Type B pancreatic cell (in vitro differentiated cells): ENCODE measurements at regions not wholly inside any gene's neighbourhood (a gene's known extent, or its start where the extent isn't known, plus 50 kb on each side); places are given as distances from the start of the nearest gene placed in this dataset.

ENCODE experiments used
- DNase-seq: peaks from one replicate; pipeline ENCODE4 v3.0.0; 2021; ENCODE audit warnings: mixed read lengths; ENCODE audit not compliant: unreplicated experiment; ENCODE audit errors: extremely low spot score
- H3K27ac Mint-ChIP-seq: 2 replicates; pipeline ENCODE4 v1.8.0; 2021; ENCODE audit warnings: mild to moderate bottlenecking, mixed read lengths
- H3K27me3 Mint-ChIP-seq: 2 replicates; pipeline ENCODE4 v1.8.0; 2021; ENCODE audit warnings: mixed read lengths
- H3K36me3 Mint-ChIP-seq: 2 replicates; pipeline ENCODE4 v1.8.0; 2021; ENCODE audit warnings: mixed read lengths
- H3K4me1 Mint-ChIP-seq: one replicate; pipeline ENCODE4 v1.8.0; 2021; ENCODE audit warnings: mixed read lengths; ENCODE audit not compliant: unreplicated experiment
- H3K4me3 Mint-ChIP-seq: 2 replicates; pipeline ENCODE4 v1.8.0; 2021; ENCODE audit warnings: mild to moderate bottlenecking, mixed read lengths
- H3K9me3 Mint-ChIP-seq: 2 replicates; pipeline ENCODE4 v1.8.0; 2021; ENCODE audit warnings: mixed read lengths
- TF ChIP-seq, protein P1 (sequence below): fragments of 200-600 bp; sonication (generic); conservative IDR thresholded peaks from 2 replicates; pipeline ENCODE4 v1.5.0; 2021; ENCODE audit warnings: antibody characterized with exemption, mild to moderate bottlenecking

DNA sequence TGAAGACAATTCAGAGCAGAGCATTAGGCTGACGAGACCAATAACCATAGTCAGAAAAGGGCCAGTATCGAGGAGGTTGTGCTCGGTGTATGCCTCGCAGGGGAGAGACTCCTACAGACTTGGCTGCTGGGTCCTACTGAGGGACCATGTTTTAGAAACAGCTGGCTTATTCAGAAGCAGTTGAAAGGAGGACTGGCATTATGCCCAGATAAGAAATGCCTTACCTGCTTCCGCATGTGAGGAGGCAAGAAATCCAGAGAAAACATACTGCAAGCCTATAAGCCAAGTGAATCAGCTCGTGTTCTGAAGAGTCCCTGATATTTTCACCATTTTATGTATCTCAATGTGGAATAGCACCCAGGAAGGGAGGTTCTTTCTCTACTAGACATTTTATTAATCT is 434.7 kb downstream of the GRB14 start:
- TF ChIP-seq, protein P1, sequence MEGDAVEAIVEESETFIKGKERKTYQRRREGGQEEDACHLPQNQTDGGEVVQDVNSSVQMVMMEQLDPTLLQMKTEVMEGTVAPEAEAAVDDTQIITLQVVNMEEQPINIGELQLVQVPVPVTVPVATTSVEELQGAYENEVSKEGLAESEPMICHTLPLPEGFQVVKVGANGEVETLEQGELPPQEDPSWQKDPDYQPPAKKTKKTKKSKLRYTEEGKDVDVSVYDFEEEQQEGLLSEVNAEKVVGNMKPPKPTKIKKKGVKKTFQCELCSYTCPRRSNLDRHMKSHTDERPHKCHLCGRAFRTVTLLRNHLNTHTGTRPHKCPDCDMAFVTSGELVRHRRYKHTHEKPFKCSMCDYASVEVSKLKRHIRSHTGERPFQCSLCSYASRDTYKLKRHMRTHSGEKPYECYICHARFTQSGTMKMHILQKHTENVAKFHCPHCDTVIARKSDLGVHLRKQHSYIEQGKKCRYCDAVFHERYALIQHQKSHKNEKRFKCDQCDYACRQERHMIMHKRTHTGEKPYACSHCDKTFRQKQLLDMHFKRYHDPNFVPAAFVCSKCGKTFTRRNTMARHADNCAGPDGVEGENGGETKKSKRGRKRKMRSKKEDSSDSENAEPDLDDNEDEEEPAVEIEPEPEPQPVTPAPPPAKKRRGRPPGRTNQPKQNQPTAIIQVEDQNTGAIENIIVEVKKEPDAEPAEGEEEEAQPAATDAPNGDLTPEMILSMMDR = no peak
- no peak overlapping the region for H3K27ac Mint-ChIP-seq
- H3K4me1 Mint-ChIP-seq = no peaks in the 10 kb centered on the region
- no peaks in the 10 kb centered on the region for H3K9me3 Mint-ChIP-seq
- H3K27me3 Mint-ChIP-seq = no peaks in the 10 kb centered on the region
- DNase-seq = no peak
- H3K4me3 Mint-ChIP-seq = no peak overlapping the region
- no peaks in the 10 kb centered on the region for H3K36me3 Mint-ChIP-seq

GRCh38 chr2:164182116-164182627 is 439.1 kb downstream of the GRB14 start:
- Mint-ChIP-seq H3K36me3 (no peaks in the 10 kb centered on the region), H3K4me3 (no peak overlapping the region), H3K27ac (no peak overlapping the region), H3K27me3 (no peaks in the 10 kb centered on the region), H3K9me3 (no peaks in the 10 kb centered on the region), H3K4me1 (no peaks in the 10 kb centered on the region)
- DNase-seq = no peak
- TF ChIP-seq, protein P1 = no peak

DNA sequence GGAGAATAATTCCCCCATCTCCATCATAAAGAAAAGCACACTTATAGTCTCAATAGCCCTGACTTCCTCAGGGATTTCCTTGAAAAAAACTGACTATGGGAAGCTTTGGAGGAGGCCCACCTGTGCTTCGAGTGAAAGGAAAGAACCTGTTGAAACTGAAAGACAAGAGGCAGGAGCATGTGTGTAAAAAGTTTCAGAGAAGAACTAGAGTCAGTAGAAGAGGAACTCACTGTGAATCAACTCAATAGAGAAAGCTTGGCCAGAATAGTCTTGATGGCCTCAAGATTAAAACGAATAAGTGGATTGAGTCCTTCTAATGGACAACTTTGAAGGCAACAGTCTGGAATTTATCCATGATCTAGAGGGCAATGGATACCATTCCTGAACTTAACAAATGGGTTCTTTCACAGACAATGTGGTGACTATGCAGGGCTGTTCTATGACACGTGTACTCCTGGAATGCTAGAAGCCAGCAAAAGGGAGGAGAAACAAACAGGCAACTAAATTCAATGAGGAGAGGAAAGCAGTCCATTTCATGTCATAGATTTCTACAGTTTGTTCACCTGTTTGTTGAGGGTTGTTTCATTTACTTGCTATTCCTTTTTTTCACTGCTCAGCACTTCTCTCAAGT is 442.3 kb downstream of the GRB14 start:
- Mint-ChIP-seq H3K27me3 (no peaks in the 10 kb centered on the region), H3K27ac (no peak overlapping the region), H3K4me1 (no peaks in the 10 kb centered on the region), H3K36me3 (no peaks in the 10 kb centered on the region), H3K4me3 (no peak overlapping the region), H3K9me3 (peaks cover 7% of the 10 kb centered on the region)
- no peak for DNase-seq
- TF ChIP-seq, protein P1 = no peak

DNA sequence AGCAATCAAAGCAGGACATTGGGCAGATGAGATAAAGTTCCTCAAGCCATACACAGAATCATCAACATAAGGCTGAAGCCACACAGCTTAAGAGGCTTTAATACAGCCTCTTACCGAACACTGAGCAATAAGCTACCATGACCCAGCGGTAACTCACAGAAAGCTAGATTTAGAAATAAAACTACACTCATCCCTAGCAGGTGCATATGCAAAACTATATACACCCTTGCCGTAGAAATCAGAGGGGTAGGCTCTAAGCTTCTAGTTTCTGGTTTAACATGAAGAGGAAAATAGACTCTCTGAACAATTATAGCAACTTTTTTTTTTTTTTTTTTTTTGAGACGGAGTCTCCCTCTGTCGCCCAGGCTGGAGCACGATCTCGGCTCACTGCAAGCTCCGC is 428.8 kb upstream of the FIGN start:
- H3K9me3 Mint-ChIP-seq = peaks cover 3% of the 10 kb centered on the region
- H3K4me3 Mint-ChIP-seq = no peak overlapping the region
- DNase-seq = no peak
- no peak overlapping the region for H3K27ac Mint-ChIP-seq
- H3K4me1 Mint-ChIP-seq = no peaks in the 10 kb centered on the region
- H3K27me3 Mint-ChIP-seq = no peaks in the 10 kb centered on the region
- TF ChIP-seq, protein P1 = no peak
- no peaks in the 10 kb centered on the region for H3K36me3 Mint-ChIP-seq

GRCh38 chr2:164155558-164155957 is 419.8 kb upstream of the FIGN start:
- DNase-seq = no peak
- no peaks in the 10 kb centered on the region for H3K27me3 Mint-ChIP-seq
- no peak overlapping the region for H3K4me3 Mint-ChIP-seq
- H3K4me1 Mint-ChIP-seq = no peaks in the 10 kb centered on the region
- peaks cover 4% of the 10 kb centered on the region for H3K9me3 Mint-ChIP-seq
- H3K27ac Mint-ChIP-seq = no peak overlapping the region
- TF ChIP-seq, protein P1 = no peak
- no peaks in the 10 kb centered on the region for H3K36me3 Mint-ChIP-seq

- no peak overlapping the region for H3K4me3 Mint-ChIP-seq
- no peak overlapping the region for H3K27ac Mint-ChIP-seq
- DNase-seq = no peak
- no peaks in the 10 kb centered on the region for H3K36me3 Mint-ChIP-seq
- TF ChIP-seq, protein P1 = no peak
- no peaks in the 10 kb centered on the region for H3K9me3 Mint-ChIP-seq
- H3K27me3 Mint-ChIP-seq = no peaks in the 10 kb centered on the region
- no peaks in the 10 kb centered on the region for H3K4me1 Mint-ChIP-seq
These were observed 415.7 kb upstream of the FIGN start for GRCh38 chr2:164151522-164151921.
